Activated gamma-delta T cell treated with anti-CD3 and anti-CD28 coated beads, Interleukin-2, amount 50 U/mL, for 16 hours (primary cell): ENCODE measurements at regions not wholly inside any gene's neighbourhood (a gene's known extent, or its start where the extent isn't known, plus 50 kb on each side); places are given as distances from the start of the nearest gene placed in this dataset.
"Not testable (repeated sequence)": the region's sequence is repeated elsewhere in the genome, so short reads cannot be mapped to it uniquely, and the experiment has no call there.

Experiments used
- DNase-seq: peaks from one replicate; pipeline ENCODE4 v3.0.0-alpha.2; 2020; ENCODE audit warnings: low read depth

DNA sequence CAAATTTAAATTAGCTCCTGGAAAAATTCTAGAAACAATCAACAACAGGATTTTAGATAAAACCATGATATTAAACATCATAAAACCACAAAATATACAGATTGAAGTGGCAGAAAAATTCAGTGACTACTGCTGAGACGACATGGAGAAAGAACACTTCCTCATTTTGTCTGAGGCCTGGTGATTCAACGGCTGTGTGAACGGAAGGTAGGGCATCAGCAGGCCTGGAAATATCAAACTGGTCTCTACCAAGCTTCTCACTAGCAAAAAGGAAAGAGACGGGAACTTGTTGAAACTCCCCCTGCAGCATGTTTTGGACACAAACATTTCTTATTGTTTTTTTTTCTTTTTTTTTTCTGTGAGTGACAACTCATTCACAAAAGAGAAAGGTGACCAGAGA is 58.0 kb upstream of the AHI1 start:
- DNase-seq: no peak

DNA sequence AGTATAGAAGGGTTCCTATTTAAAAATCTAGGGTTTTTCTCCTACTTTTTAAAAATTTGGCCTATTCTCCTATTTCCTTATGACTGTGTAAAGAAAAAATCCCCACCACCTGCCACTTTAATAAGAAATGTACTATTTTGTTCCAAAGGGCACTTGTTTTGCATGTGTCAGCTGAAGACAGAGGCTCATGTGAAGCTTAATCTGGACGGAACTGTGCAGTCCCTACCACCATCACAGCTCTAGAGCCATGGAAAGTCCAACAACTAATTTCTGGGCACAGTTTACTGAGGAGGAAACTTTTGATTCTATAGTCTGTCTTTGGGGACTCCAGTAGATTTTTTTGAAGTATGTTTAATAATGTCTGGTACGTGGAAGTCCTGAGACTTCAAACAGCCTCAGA is 60.0 kb upstream of the AHI1 start:
- DNase-seq: no peak

DNA sequence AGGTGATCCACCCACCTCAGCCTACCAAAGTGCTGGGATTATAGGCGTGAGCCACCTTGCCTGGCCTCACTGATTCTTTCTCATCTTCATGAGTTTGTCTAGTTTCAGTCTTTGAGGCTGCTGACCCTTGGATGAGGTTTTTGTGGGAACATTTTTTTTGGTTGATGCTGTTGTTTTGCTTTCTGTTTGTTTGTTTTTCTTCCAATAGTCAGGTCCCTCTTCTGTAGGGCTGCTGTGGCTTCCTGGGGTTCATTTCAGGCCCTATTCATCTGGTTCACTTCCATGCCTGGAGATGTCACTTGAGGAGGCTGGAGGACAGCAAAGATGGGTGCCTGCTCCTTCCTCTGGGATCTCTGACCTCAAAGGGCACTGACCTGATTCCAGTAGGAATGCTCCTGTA is 68.1 kb upstream of the AHI1 start:
- DNase-seq: not testable (repeated sequence)

DNA sequence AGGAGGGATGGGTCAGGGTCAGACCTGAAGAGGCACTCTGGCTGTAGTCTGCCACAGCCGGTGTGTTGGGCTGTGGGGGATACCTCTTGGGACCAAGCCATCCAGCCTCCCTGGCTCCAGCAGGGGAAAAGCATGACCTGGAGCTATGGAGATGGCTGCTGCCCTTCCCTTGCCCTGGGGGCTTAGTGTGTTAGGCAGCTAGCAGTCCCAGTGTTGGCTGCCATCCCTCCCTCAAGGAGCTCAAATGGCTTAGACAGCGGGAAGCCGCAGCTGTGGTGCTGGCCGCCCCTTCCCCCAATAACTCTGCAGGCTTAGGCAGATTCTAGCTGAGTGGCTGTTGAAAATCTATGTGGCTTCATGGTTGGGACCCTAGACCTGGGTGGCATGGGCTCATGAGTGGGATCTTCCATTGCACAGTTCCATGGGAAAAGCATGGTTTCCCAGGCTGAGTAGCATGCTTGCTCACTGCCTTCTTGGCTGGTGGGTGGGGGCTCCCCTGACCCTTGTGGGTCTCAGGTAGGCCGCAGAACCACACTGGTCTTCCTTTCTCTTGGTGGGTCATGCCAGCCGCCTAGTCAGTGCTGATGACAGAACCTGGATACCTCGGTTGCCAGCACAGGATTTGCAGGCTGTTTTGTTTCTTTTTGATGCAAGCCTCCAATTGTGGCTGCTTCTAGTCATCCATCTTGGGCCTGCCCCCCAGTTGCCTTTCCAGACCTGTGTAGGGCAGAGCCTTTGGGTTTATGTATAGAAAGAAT is 69.0 kb upstream of the AHI1 start:
- no peak for DNase-seq

DNA sequence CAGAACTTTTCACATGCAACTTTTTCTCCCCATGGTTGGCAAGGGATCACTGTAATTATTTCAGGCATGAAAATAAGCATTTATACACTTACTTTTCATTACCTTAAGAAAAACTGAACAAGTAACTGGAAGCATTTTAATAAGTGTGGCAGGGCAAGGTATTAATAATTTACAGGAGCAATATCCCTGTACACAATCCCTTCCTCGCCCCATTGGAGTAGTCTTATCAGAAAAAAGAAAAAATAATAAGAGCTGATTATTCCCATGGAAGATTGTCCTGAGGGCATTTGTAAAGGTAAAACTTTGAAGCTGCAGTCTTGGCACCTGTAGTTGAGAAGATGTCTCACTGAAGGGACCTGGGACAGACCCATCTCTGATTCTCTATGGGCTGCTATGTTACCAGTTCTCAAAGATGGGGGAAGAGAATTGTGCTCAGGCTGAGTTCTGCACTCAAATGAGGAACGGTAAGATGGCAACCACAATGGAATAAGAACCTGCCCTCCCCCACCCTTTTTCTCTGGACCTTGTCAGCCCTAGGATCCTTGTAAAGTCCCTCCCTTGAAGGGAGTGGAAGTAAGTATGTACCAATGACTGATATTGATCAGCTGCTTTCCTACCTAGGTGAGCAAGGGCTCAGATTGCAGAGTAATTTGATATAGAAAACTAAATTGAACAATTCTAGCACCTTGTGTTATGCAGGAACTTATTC is 70.0 kb upstream of the AHI1 start:
- DNase-seq: no peak

DNA sequence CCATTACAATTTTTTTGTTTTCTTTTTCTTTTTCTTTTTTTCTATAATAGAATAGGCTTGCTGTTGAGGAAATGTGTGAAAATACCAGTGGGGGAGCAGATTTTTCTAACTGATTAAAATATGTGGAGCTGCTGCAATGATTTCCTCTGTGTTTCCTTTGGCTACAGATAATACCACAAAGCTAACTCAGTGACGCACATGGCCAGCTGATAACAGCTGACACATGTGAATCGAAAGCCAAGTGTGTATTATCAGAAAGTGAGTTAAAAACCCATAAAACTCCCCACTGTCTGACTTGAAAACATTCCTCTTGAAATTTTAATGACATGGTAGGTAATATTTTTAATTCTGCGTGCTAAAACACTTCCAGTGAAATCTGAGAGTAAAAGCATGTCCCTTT is 70.8 kb upstream of the AHI1 start:
- peak; percentile 10 for DNase-seq

DNA sequence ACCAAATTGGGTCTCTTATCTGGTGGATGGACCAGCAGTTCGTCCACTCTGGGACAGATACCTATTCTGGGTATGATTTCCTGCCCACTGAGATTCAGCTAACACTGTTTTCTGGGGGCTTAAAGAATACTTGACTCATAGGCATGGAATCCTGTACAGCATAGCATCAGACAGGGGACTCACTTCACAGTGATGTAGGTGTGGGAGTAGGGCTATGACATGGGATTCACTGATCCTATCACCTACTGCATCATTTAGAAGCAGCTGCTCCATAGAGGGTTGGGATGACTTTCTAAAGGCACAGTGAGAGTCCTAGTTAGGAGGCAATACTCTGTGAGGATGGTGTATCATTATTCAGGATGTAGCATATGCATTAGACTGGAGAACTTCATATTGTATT is 74.5 kb upstream of the AHI1 start:
- no peak for DNase-seq

DNA sequence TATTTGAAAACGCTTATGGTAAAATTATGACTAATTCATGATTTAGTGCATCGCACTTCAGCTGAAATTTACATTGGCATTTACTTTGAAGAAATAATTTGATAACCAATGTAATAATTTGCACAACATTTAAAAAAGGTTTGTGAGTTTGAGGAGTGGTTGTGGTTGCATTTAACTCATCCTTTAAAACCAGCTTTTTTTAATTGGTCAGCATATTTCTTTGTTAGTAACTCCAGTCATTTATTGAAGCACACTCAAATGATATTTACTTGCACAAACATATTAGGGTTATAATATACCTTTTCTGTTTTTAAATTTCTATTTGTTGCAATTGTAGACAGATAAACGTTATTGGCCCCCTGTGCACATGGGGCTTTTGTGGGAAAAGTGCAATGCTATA is 78.1 kb upstream of the AHI1 start:
- no peak for DNase-seq

DNA sequence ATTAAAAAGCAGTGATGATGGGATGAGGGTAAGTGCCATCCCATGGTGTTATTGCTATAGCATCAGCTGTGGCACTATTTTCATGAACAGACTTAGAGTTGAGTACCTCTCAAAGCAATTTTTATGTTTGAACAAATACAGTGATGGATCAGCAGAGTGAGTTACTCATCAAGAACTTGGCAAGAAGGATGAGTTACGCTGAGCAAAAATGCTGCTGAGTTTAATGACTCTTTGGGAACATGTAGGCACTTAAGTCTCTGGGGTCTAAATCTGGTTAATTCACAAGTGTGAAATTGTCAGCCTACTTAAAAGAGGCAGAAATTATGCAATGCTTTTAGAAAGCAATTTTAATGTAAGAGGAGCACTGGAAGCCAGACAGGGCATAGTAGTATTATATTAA is 78.5 kb upstream of the AHI1 start:
- DNase-seq: no peak

DNA sequence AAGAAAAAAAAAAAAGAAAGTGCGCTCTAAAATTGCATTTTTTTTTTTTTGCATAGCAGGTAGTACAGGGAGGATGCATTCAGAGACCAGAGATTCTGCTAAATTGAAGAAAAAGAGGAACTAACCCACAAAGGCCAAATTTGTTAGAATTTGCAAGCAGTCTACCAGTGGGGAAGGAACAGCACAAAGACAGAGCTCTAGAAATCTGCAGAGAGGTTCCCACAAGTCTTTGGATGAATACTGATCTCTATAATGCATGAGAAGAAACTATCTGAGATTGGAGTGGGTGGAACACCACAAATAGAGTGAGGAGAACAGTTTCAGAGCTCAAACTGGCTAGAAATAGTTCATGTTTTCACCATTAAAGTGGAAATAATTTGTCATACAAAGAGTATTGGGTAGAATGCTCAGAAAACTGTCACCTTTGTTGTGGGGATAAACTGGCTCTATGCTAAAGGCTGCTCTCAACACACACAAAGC is 79.6 kb upstream of the AHI1 start:
- DNase-seq: no peak

DNA sequence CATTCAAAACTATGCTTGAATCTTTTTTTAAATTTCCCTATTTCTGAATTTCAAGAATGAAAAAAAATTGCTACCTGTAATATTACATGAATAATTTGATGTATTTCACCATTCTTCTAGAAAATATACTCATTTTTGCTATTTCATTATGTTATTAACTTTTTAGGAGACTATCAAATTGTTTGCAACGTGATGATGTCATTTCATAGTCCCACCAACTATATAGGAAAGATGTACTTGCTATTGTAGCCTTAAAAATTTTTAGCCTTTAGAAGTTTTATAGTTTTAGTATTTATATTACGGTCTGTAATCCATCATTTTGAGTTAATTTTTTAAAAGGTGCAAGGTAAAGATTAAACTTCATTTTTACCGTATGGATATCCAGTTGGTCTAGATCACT is 81.4 kb upstream of the AHI1 start:
- no peak for DNase-seq

DNA sequence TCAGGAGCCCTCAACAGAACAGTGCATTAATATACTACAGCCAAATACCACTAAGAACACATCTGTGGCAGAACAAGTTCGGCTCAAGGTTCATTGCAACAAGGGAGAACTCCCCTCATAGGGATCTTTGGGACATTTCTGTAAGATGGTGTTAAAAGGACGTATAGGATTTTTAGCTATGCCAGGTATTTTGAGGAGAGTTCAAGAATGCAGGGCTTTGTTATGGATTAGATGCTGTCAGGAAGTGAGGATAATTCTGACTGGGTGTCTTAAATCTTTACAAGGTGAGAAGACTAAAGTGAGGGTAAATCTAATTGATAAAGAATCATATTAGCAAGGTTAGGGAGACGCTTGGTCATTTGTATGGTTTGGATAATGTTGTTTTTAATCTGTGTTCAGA is 83.7 kb upstream of the AHI1 start:
- no peak for DNase-seq

DNA sequence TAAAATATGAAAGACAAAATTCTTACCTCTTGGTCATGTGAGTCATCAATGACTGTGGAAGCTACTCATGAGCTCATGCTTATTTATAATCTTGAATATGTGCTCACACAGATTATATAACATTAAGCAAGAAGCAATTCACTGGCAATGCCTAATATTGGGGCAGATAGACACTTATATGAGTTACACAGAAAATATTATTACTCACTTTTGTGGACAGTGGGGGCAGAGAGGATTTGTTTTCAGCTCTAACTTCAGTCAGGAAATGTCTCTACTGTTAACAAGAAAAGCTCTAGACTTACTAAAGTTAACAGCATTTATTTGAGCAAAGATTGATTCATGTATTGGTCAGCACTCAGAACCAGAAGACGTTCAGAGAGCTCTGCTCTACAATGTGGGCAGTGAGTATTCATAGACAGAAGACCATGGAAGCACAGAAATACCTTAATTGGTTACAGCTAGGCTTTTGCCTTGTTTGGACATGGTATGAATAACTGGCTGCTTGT is 85.8 kb upstream of the AHI1 start:
- no peak for DNase-seq

DNA sequence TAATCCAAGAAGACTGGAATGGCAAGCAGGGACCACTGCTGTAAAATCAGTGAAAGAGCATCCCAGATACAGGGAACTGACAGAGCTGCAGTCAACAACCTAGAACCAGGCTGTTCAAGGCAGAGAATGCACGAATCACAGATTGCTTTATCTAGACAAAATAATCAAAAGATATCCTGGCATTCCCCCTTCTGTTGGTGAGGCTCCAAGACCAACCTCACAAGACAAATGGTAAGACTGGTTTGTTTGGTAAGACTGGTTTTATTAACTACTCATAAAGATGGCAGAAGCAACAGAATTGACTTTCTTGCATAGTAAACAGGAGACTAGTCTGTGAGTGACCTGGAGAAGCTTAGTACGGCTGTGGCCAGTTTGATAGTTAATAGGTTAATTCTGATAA is 88.8 kb upstream of the AHI1 start:
- DNase-seq: no peak

DNA sequence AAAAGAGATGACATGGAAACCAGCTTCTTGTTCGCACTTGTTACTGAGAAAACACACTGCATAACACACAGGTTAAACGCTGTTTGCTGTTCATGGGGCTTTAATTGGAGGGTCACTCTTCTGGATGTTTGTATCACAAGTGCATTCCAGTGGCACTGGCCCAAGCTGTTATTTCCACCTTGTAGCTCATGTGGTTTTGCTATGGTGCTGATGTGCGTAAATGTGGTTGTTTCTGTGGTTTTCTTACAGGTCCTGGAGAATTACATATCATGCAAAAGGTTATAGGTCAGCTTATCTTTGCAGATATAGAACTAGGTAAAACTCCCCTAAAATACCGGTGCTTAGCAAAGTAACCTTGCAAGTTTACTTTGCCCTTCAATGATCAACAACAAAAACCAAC is 89.3 kb upstream of the AHI1 start:
- no peak for DNase-seq

DNA sequence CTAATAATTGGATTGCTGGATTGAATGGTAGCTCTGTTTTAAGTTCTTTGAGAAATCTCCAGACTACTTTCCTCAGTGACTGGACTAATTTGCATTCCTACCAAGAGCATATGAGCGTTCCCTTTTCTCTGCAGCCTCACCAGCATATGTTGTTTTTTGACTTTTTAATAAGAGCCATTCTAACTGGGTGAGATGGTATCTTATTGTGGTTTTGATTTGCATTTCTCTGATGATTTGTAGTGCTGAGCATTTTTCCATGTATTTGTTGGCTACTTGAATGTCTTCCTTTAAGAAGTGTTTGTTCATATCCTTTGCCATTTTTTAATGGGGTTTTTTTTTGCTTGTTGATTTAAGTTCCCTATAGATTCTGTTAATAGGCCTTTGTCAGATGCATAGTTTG is 94.7 kb upstream of the AHI1 start:
- no peak for DNase-seq

DNA sequence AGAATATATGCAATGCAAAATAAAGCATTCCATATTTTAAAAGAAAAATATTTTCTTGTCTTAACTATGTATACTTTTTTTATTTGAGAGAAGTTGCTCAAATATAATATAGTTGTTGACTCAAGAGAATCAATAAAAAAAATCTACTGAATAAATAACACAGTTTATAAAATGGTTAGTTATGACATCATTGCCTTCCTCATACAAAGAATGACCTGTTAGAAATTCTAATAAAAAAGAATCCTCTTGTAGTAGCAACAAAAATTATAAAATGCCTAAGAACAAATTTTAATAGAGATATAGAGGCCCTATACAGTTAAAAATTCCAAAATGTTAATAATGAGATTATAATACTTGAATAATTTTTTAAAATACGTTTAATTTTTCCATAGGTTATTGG is 96.5 kb upstream of the AHI1 start:
- no peak for DNase-seq

DNA sequence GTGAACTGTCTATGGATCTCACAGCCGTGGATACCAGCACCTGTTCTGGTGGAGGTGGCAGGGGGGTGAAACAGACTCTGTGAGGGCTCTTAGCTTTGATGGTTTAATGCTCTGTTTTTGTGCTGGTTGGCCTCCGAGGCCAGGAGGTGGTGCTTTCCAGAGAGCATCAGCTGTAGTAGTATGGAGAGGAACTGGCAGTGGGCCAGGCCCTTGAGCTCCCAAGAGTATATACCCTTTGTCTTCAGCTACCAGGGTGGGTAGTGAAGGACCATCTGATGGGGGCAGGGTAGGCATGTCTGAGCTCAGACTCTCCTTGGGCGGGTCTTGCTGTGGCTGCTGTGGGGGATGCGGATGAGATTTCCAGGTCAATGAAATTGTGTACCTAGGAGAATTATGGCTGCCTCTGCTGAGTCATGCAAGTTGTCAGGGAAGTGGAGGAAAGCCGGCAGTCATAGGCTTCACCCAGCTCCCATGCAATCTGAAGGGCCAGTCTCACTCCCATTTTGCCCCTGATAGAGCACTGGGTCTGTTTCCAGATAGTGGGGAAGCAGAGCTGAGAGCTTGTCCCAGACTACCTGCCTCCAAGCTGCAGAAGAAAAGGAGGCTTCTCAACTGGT is 102.7 kb upstream of the AHI1 start:
- no peak for DNase-seq

DNA sequence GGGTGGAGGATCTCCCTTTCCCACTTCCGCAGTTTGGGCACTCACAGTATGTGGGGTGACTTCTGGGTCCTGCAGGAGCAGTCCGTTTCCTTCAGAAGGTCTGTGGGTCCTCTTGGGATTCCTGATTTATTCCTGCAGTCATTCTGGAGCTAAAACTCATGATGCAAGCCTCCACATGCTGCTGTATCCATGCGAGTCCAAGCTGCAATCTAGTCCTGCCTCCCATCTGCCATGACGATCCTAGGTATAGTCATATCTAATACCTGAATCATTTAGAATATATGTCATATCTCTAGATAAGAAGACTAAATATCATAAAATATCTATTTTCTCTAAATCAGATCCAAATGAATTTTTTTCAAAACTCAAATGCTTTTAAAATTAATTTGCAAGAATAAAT is 103.4 kb upstream of the AHI1 start:
- DNase-seq: no peak

DNA sequence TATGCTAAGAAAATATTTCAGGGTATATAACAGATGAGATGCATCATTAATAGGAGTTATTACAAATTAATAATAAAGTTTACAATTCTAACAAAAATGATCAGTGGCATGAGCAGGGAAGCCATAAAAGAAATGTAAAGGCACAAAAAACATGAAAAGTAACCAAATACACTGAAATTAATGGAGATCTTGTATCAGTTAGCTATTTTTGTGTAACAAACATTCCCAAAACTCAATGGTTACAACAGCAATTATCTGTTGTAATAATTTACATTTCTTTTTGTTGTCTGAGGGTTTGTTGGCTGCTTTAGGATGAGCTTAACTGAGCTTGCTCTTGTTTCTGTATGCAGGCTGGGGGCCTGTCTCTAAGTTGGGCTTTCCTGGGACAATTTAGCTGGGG is 104.3 kb upstream of the AHI1 start:
- DNase-seq: no peak

DNA sequence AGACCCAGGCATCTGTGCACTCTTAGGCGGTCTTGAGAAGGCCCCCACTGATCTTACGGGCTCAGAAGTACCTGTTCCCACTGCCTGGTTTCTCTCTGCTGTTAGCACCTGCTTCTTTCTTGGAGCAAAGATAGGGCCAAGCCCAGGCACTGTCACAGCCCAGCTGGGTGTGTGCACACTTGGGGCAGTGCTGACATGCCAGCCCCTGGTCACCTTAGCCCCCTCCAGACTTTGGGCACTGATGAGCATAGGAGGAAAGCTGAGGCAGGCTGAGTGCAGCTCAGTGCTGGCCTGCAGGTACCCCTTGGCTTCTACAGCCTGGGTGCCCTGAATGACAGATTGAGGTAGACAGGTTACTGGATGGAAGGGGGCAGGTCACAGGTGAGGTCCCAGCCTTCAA is 105.7 kb upstream of the AHI1 start:
- no peak for DNase-seq

DNA sequence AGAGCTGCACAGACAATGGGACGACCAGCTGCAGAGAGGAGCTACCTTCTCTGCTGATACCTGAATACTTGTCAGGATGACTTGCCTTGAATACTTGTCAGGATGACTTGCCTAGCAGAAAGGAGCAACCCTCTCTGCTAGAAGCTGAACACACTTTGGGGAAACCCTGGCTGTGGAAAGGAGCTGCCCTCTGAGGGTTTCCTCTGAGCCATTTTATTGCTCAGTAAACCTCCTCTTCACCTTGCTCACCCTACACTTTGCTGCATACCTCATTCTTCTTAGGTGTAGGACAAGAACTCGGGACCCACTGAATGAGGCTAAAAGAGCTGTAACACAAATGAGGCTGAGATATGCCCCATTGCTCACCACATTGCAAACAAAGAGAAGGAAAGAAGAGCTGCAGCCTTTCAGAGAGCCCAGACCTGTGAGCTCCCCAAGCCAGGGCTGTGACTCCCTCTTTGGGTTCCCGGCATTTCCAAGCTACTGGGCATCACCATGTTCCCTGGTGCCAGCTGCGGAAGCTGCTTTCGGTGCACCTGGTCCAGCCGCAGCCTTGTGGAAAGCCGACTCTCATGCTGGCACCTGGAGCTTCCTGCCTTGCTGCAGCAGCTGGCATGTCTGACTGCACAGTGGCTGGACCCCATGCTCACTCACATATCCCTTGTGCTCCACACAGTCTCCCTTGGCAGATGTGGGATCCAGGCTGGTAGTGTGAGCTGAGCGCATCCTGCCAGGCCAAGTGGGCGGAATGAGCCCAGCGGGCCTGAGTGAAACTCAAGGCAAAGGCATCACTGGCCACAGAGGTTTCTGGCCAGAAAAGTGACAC is 106.7 kb upstream of the AHI1 start:
- DNase-seq: no peak
